ENCODE measurements at regions not wholly inside any gene's neighbourhood (a gene's known extent, or its start where the extent isn't known, plus 50 kb on each side); places are given as distances from the start of the nearest gene placed in this dataset.

DNA sequence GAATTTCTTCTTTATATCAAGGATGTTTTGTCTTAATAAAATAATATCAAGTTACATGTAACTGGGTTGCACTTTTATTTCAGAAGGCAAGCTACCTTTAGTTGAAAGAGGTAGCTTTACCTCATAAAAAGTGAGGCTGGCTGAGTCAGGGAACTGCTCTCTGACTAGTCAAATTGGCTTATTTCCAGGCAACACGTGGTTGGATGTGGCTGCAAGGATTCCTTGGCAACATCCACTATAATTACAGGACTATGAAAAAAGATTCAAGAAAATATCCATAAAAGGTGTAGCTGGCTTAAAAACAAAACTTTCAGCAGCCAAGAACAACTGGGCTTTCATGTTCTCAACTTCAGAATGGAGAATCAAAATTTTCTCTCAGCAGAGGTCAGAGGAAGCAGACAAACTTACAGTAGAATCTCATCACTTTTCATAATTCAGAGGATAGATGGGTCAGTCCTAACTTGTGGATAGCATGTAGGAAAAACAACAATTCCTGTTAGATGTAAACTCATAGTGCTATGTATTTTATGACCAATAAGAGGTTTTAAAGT is 779.1 kb downstream of the MECOM start:
- TF ChIP-seq, protein P1, sequence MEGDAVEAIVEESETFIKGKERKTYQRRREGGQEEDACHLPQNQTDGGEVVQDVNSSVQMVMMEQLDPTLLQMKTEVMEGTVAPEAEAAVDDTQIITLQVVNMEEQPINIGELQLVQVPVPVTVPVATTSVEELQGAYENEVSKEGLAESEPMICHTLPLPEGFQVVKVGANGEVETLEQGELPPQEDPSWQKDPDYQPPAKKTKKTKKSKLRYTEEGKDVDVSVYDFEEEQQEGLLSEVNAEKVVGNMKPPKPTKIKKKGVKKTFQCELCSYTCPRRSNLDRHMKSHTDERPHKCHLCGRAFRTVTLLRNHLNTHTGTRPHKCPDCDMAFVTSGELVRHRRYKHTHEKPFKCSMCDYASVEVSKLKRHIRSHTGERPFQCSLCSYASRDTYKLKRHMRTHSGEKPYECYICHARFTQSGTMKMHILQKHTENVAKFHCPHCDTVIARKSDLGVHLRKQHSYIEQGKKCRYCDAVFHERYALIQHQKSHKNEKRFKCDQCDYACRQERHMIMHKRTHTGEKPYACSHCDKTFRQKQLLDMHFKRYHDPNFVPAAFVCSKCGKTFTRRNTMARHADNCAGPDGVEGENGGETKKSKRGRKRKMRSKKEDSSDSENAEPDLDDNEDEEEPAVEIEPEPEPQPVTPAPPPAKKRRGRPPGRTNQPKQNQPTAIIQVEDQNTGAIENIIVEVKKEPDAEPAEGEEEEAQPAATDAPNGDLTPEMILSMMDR (IDR thresholded peaks at IDR 0.05): no peak
- no peak for TF ChIP-seq POLR2A (IDR thresholded peaks at IDR 0.05)

Data from right lobe of liver (tissue), 4 donors.